NCI-H1930 (cell line): ENCODE measurements at regions not wholly inside any gene's neighbourhood (a gene's known extent, or its start where the extent isn't known, plus 50 kb on each side); places are given as distances from the start of the nearest gene placed in this dataset.

ENCODE experiments used
- DNase-seq, 2 experiments: peaks; one replicate each; lab custom pipeline; 2025; lab: John Stamatoyannopoulos, UW

- DNase-seq: no peak
These were observed 303.9 kb downstream of the TTC6 start for GRCh38 chr14:37899365-37899764.

- no peak for DNase-seq
These were observed 305.1 kb downstream of the TTC6 start for GRCh38 chr14:37900561-37900960.

- DNase-seq: no peak
These were observed 305.7 kb upstream of the SSTR1 start for GRCh38 chr14:37901978-37902377.

- DNase-seq: peak; percentile 14 to 41
These were observed 304.1 kb upstream of the SSTR1 start for GRCh38 chr14:37903343-37904191.

GRCh38 chr14:37924622-37925021, 283.1 kb upstream of the SSTR1 start:
- no peak for DNase-seq

GRCh38 chr14:37932008-37932407, 275.7 kb upstream of the SSTR1 start:
- DNase-seq: no peak

- no peak for DNase-seq
These were observed 275.2 kb upstream of the SSTR1 start for GRCh38 chr14:37932481-37932880.

GRCh38 chr14:37936971-37937370, 270.7 kb upstream of the SSTR1 start:
- no peak for DNase-seq

GRCh38 chr14:37939442-37940028, 268.2 kb upstream of the SSTR1 start:
- DNase-seq: no peak

- no peak for DNase-seq
These were observed 261.7 kb upstream of the SSTR1 start for GRCh38 chr14:37945959-37946358.

GRCh38 chr14:37946819-37947218, 260.9 kb upstream of the SSTR1 start:
- no peak for DNase-seq

GRCh38 chr14:37948266-37948665, 259.4 kb upstream of the SSTR1 start:
- no peak for DNase-seq

GRCh38 chr14:37968664-37969240, 239.0 kb upstream of the SSTR1 start:
- DNase-seq: no peak

- DNase-seq: no peak
These were observed 238.2 kb upstream of the SSTR1 start for GRCh38 chr14:37969511-37969979.

- DNase-seq: no peak
These were observed 237.0 kb upstream of the SSTR1 start for GRCh38 chr14:37970696-37971095.

GRCh38 chr14:37972941-37973887, 234.5 kb upstream of the SSTR1 start:
- DNase-seq: no peak

GRCh38 chr14:37974421-37974820, 233.3 kb upstream of the SSTR1 start:
- DNase-seq: no peak

- DNase-seq: no peak
These were observed 230.2 kb upstream of the SSTR1 start for GRCh38 chr14:37977481-37977880.

GRCh38 chr14:37985826-37986470, 221.8 kb upstream of the SSTR1 start:
- peak in 1 of 2 experiments; percentile 5 for DNase-seq

GRCh38 chr14:37988472-37988871, 219.2 kb upstream of the SSTR1 start:
- no peak for DNase-seq

GRCh38 chr14:37991027-37991426, 216.7 kb upstream of the SSTR1 start:
- DNase-seq: no peak
